Vagina (tissue), 2 donors: ENCODE measurements at regions not wholly inside any gene's neighbourhood (a gene's known extent, or its start where the extent isn't known, plus 50 kb on each side); places are given as distances from the start of the nearest gene placed in this dataset.

Source experiments
- POLR2AphosphoS5 ChIP-seq, 2 donors: sonication (generic); formaldehyde crosslinking; IDR thresholded peaks; one replicate each; pipeline ENCODE4 v1.9.0; 2017; ENCODE audit warnings: antibody characterized with exemption in 2 of 2, mild to moderate bottlenecking in 2 of 2, low read depth in 1 of 2; ENCODE audit not compliant: insufficient read depth in 1 of 2
- TF ChIP-seq, protein P1 (sequence below), 3 experiments: fragments of 450-650 bp in 2 of 3; fragments of 200-600 bp in 1 of 3; sonication (generic) in 1 of 3; IDR thresholded peaks; one replicate each; pipeline ENCODE4 v1.5.1; 2017 to 2019; ENCODE audit warnings: antibody characterized with exemption in 3 of 3, mild to moderate bottlenecking in 2 of 3, moderate library complexity in 2 of 3

DNA sequence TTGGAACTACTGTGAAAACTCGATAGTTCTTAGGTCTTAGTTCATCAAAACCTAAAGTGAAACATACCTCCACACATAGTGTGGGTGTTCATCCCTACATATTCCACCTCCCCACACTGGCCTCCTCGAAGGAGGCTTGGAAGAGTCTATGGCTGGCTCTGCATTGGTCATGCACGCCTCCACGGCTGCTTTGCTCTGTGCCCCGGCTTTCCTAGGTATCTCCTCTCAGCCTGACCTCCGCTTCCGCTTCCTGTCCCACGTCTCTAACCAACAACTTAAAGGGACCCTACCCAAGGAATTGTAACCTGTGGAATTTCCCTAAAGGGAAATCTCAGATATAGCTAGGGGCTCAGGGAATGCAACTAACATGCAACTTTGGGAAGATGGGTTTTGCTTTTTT, 79.7 kb upstream of the MBNL2 start:
- TF ChIP-seq, protein P1, sequence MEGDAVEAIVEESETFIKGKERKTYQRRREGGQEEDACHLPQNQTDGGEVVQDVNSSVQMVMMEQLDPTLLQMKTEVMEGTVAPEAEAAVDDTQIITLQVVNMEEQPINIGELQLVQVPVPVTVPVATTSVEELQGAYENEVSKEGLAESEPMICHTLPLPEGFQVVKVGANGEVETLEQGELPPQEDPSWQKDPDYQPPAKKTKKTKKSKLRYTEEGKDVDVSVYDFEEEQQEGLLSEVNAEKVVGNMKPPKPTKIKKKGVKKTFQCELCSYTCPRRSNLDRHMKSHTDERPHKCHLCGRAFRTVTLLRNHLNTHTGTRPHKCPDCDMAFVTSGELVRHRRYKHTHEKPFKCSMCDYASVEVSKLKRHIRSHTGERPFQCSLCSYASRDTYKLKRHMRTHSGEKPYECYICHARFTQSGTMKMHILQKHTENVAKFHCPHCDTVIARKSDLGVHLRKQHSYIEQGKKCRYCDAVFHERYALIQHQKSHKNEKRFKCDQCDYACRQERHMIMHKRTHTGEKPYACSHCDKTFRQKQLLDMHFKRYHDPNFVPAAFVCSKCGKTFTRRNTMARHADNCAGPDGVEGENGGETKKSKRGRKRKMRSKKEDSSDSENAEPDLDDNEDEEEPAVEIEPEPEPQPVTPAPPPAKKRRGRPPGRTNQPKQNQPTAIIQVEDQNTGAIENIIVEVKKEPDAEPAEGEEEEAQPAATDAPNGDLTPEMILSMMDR (IDR thresholded peaks at IDR 0.05), result no peak
- no peak for TF ChIP-seq POLR2AphosphoS5 (IDR thresholded peaks at IDR 0.05; ENCODE audit: insufficient read depth in 1 of 2, low read depth in 1 of 2)
